ENCODE measurements at regions not wholly inside any gene's neighbourhood (a gene's known extent, or its start where the extent isn't known, plus 50 kb on each side); places are given as distances from the start of the nearest gene placed in this dataset.
"Not testable (repeated sequence)": the region's sequence is repeated elsewhere in the genome, so short reads cannot be mapped to it uniquely, and the experiment has no call there.

DNA sequence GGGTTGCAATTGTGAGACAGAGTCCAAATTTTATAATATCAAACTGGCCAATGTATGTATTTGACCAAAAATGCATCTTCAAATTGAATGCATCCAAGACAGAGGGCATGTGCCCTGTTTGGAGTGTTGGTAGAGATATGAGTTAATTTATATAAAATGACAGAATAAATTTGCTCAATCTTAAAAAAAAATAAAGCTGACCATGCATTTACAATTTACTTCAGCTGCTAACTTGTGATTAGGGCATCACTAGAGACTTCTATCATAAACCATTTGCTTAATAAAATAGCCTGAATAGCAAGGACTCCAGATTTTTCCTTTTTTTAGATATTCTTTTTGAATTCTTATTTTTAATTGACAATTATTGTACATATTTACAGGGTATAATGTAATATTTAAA, 1345.8 kb downstream of the CDH11 start:
- no peak for DNase-seq (ENCODE audit: low read depth)
- H3K4me3 ChIP-seq (ENCODE audit: low read depth, low read length) = no peak overlapping the region

DNA sequence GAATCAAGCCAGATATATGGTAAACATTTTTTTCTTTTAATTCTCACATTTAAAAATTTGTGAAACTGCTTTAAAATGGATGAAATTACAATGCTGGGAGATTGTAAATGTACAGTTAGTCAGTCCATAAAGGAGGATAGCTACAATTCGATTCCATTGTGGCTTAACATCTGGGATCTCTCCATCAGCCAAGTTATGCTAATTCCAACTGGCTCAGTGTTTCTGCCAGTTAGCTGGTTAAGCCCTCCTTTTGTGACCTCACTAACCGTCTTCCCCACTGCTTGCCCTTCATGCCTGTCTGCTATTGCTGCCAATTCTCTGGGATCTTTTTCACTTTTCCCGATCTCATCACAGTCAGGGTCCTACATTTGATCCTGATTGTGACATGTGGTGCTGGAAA, 1347.6 kb downstream of the CDH11 start:
- no peak for DNase-seq (ENCODE audit: low read depth)
- H3K4me3 ChIP-seq (ENCODE audit: low read depth, low read length) = no peak overlapping the region

- H3K4me3 ChIP-seq (ENCODE audit: low read depth, low read length) = no peak overlapping the region
- DNase-seq (ENCODE audit: low read depth) = no peak
These were observed 1352.7 kb downstream of the CDH11 start for GRCh38 chr16:63769211-63769610.

DNA sequence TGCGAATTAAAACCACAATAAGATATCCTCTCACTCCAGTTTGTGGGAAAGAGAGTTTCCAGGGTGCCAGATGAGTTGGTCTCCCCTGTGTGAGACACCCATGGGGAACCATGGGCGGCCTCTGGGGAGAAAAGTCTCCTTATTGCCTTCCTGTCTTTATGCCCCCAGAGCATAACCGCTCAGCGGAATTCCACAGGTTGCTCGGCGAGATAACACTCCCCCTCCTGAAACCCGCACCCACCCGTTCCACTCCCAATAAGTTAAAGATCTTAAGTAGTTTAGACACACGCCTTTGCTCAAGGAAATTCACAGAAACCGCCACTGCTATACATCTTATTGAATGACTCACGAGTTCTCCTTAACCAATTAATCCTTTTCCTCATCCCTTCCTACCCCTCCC, 1361.6 kb downstream of the CDH11 start:
- not testable (repeated sequence) for H3K4me3 ChIP-seq (ENCODE audit: low read depth, low read length); DNase-seq (ENCODE audit: low read depth)

GRCh38 chr16:63752347-63752746, 1369.5 kb downstream of the CDH11 start:
- no peak overlapping the region for H3K4me3 ChIP-seq (ENCODE audit: low read depth, low read length)
- no peak for DNase-seq (ENCODE audit: low read depth)

GRCh38 chr16:63749276-63749675, 1372.6 kb downstream of the CDH11 start:
- no peak overlapping the region for H3K4me3 ChIP-seq (ENCODE audit: low read depth, low read length)
- peak; percentile 4 for DNase-seq (ENCODE audit: low read depth)

- DNase-seq (ENCODE audit: low read depth) = no peak
These were observed 1376.4 kb downstream of the CDH11 start for GRCh38 chr16:63745456-63745855.

GRCh38 chr16:63744077-63744874, 1377.6 kb downstream of the CDH11 start:
- no peak for DNase-seq (ENCODE audit: low read depth)
- H3K4me3 ChIP-seq (ENCODE audit: low read depth, low read length) = no peak overlapping the region

More at GRCh38 chr16:63745456-63745855, 1376.4 kb downstream of the CDH11 start:
- no peak overlapping the region for H3K4me3 ChIP-seq (ENCODE audit: low read depth, low read length)

GRCh38 chr16:63742150-63742549, 1379.7 kb downstream of the CDH11 start:
- no peak for DNase-seq (ENCODE audit: low read depth)
- no peak overlapping the region for H3K4me3 ChIP-seq (ENCODE audit: low read depth, low read length)

DNA sequence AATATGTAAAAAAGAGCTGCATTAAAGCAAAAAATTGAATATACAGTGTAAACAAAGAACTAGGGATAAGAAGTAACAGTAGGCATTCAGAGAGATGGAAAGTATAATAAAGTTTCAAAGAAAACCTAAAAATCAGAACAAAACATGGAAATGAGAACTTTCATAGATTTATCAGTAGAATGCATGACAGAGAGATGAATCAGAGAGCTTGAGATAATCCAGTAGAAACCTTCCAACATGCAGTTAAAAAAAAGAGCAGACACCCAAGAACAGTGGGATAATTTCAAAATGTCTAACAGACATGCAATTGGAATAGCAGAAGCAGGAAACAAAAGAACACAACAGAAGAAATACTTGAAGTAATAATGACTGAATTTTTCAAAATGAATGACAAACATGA, 1384.2 kb downstream of the CDH11 start:
- no peak for DNase-seq (ENCODE audit: low read depth)
- H3K4me3 ChIP-seq (ENCODE audit: low read depth, low read length) = no peak overlapping the region

GRCh38 chr16:63735456-63735855, 1386.4 kb downstream of the CDH11 start:
- no peak for DNase-seq (ENCODE audit: low read depth)
- H3K4me3 ChIP-seq (ENCODE audit: low read depth, low read length) = no peak overlapping the region

DNA sequence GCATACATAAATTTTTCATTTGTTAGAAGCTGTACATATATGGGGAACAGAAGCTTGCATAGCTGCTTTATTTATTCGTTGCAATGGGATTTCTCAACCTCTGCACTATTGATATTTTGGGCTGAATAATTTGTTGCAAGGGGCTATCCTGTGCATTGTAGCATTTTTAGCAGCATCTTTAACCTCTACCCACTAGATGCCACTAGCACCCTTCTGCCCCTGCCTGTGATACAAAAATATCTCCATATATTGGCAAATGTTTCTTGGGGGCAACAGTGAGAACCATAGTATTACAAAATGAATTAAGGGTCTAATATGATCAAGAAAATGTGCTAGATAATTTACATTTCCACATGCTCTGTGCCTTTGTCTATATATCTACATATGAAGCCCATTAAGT, 1401.0 kb downstream of the CDH11 start:
- DNase-seq (ENCODE audit: low read depth) = no peak
- no peak overlapping the region for H3K4me3 ChIP-seq (ENCODE audit: low read depth, low read length)

DNA sequence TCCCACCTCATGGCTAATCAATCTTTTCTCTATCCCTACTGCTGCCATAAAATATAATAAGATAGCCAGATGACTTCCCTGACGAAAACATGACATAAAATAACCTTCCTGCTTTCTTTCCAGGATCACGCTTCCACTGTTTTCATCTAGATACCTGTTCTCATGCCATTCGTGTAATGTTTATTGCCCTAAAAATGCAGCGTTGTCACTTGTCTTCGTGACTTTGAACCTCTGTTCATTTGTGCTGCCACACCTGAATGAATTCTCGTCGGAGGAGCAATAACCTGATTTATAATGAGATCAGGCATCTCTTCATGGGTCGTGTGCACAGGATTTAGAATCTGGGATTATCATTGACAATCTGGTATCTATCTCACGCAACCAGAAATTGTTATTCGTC, 1401.9 kb downstream of the CDH11 start:
- no peak for DNase-seq (ENCODE audit: low read depth)
- H3K4me3 ChIP-seq (ENCODE audit: low read depth, low read length) = no peak overlapping the region

DNA sequence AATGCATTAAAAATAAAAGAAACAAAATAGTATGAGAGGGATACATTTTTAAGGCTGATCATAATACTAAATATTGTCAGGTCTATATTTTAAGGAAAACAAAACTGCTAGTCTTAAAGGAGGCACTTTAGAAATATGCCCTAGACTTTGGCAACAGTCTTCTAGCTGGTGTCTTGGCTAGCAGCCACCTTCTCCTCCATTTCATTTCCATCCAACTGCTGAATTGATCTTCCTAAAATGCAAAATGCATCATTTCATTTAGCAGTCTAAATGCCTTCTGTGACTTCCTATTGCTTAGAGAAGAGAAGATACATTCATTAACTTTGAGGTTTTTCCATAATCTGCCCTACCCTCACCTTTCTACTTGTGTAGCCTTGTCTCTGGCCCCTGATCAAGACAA, 1404.1 kb downstream of the CDH11 start:
- DNase-seq (ENCODE audit: low read depth) = no peak
- H3K4me3 ChIP-seq (ENCODE audit: low read depth, low read length) = no peak overlapping the region

- DNase-seq (ENCODE audit: low read depth) = no peak
- H3K4me3 ChIP-seq (ENCODE audit: low read depth, low read length) = no peak overlapping the region
These were observed 1407.0 kb downstream of the CDH11 start for GRCh38 chr16:63714876-63715275.

- no peak overlapping the region for H3K4me3 ChIP-seq (ENCODE audit: low read depth, low read length)
- no peak for DNase-seq (ENCODE audit: low read depth)
These were observed 1409.1 kb downstream of the CDH11 start for GRCh38 chr16:63712725-63713124.

GRCh38 chr16:63703612-63704011, 1418.3 kb downstream of the CDH11 start:
- no peak for DNase-seq (ENCODE audit: low read depth)
- H3K4me3 ChIP-seq (ENCODE audit: low read depth, low read length) = no peak overlapping the region

DNA sequence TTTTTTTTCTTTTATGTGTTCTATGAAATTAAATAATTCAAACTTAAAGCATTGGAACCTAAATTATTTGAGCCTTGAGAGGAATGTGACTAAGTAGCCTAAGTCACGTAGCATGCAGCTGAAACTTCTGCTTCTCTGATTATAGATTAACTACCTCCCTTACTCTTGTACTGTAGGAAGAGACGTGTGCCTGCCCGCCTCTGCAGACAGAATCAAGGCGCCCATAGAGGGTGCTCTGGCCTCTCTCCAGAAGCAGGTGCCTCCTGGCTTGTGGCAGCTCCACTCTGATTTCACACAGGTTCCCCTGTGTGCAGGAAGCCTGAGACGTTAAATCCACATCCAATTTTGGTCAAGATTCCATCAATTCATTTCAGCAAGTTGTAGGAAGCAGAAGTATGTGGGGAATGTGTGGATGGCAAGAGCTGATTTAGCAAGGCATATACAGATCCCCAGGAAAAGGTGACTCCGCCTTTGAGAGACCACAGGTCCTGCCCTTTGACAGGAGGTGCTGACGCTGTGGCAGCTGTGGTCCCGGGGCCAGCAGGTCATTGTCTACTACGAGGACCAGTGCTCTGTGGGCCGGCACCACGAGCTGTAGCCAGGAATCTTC, 1418.8 kb downstream of the CDH11 start:
- DNase-seq (ENCODE audit: low read depth) = no peak
- H3K4me3 ChIP-seq (ENCODE audit: low read depth, low read length) = no peak overlapping the region

GRCh38 chr16:63697736-63698135, 1424.1 kb downstream of the CDH11 start:
- H3K4me3 ChIP-seq (ENCODE audit: low read depth, low read length) = no peak overlapping the region
- DNase-seq (ENCODE audit: low read depth) = no peak

DNA sequence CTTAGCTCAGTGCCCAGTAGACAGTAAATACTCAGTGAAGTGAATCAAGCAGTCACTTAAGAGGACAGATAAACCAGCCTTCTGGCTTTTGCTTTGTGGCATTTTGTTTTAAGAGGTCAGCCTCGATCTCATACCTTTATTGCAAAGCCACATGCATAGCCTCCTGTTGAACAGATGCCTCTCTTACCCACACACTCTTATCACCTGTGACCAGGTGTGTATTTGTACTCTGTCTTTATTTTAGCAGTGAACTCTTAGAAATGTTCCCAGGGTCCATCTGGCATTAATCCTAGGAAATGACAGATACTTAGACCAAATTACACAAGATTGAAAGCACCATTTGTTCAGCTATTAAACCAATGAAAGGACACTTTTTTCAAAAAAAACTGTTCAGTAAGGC, 1426.5 kb downstream of the CDH11 start:
- no peak for DNase-seq (ENCODE audit: low read depth)
- H3K4me3 ChIP-seq (ENCODE audit: low read depth, low read length) = no peak overlapping the region

DNA sequence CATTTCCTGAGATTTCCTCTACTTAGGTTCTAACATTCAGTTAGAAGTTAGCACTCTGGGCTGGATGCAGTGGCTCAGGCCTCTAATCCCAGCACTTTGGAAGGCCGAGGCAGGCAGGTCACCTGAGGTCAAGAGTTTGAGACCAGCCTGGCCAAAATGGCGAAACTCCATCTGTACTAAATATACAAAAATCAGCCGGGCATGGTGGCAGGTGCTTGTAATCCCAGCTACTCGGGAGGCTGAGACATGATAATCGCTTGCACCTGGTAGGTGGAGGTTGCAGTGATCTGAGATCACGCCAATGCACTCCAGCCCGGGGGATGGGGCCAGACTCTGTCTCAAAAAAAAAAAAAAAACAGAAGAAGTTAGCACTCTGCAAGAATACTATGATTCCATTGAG, 1430.9 kb downstream of the CDH11 start:
- no peak overlapping the region for H3K4me3 ChIP-seq (ENCODE audit: low read depth, low read length)
- no peak for DNase-seq (ENCODE audit: low read depth)

Data from skeletal muscle cell (primary cell).